K562 (cell line): ENCODE measurements at regions not wholly inside any gene's neighbourhood (a gene's known extent, or its start where the extent isn't known, plus 50 kb on each side); places are given as distances from the start of the nearest gene placed in this dataset.

Source experiments
- ATF1 ChIP-seq, 2 experiments: fragments of 450-650 bp in 1 of 2; IDR thresholded peaks; 2 replicates each; pipeline ENCODE4 v1.6.1; 2016; ENCODE audit warnings: missing compliant biosample characterization in 1 of 2, missing genetic modification characterization in 1 of 2
- BMI1 ChIP-seq: fragments of 150-350 bp; IDR thresholded peaks from 2 replicates; pipeline ENCODE4 v1.6.1; 2014; ENCODE audit warnings: low read length
- CBFA2T3 ChIP-seq: fragments of 450-650 bp; IDR thresholded peaks from 2 replicates; pipeline ENCODE4 v1.6.1; 2017
- FOXP1 ChIP-seq: sonication (generic); formaldehyde crosslinking; IDR thresholded peaks from 2 replicates; pipeline ENCODE4 v1.8.0; 2022; ENCODE audit warnings: mild to moderate bottlenecking, missing genetic modification reagents
- JUND ChIP-seq, 2 experiments: IDR thresholded peaks; 2 replicates in 1 of 2; 3 replicates in 1 of 2; pipeline ENCODE4 v1.6.1; 2011; ENCODE audit warnings: borderline replicate concordance in 2 of 2, low read depth in 2 of 2, low read length in 2 of 2, improper control_type of control experiment in 1 of 2, missing biosample characterization in 1 of 2, missing genetic modification characterization in 1 of 2, missing genetic modification reagents in 1 of 2
- NFXL1 ChIP-seq: fragments of 450-650 bp; formaldehyde crosslinking; IDR thresholded peaks from 2 replicates; pipeline ENCODE4 v1.4.0; 2021; ENCODE audit warnings: mild to moderate bottlenecking
- POLR2A ChIP-seq: fragments of 450-650 bp; conservative IDR thresholded peaks from 2 replicates; pipeline ENCODE4 v1.6.1; 2016
- U2AF1 ChIP-seq: fragments of 200-400 bp; formaldehyde crosslinking; optimal IDR thresholded peaks from 2 replicates; pipeline ENCODE3; 2017; ENCODE audit warnings: mild to moderate bottlenecking, low read depth, low read length, moderate library complexity
- TF ChIP-seq, protein P1 (sequence below), 3 experiments: IDR thresholded peaks in 2 of 3; conservative IDR thresholded peaks in 1 of 3; 2 replicates each; pipeline ENCODE4 v1.5.1; 2011 to 2012; ENCODE audit warnings: low read length in 3 of 3, mild to moderate bottlenecking in 3 of 3, control low read depth in 2 of 3, improper control_type of control experiment in 1 of 3, inconsistent platforms in 1 of 3, low read depth in 1 of 3, mixed read lengths in 1 of 3, moderate library complexity in 1 of 3; ENCODE audit not compliant: insufficient read depth in 2 of 3
- TF ChIP-seq, protein P2 (sequence below): fragments of 450-650 bp; formaldehyde crosslinking; IDR thresholded peaks from 2 replicates; pipeline ENCODE4 v1.4.0; 2022; ENCODE audit warnings: missing genetic modification characterization
- TF ChIP-seq, protein P3 (sequence below): fragments of 250-450 bp; sonication (Bioruptor Pico); IDR thresholded peaks from 2 replicates; pipeline ENCODE4 v1.4.0; 2020; ENCODE audit warnings: mild to moderate bottlenecking
- TF ChIP-seq, protein P4 (sequence below), 2 experiments: fragments of 450-650 bp; IDR thresholded peaks; 2 replicates each; pipeline ENCODE4 v1.6.1; 2016
- TF ChIP-seq, protein P5 (sequence below): sonication (generic); formaldehyde crosslinking; IDR thresholded peaks from 2 replicates; pipeline ENCODE4 v1.8.1; 2022; ENCODE audit warnings: missing genetic modification reagents

DNA sequence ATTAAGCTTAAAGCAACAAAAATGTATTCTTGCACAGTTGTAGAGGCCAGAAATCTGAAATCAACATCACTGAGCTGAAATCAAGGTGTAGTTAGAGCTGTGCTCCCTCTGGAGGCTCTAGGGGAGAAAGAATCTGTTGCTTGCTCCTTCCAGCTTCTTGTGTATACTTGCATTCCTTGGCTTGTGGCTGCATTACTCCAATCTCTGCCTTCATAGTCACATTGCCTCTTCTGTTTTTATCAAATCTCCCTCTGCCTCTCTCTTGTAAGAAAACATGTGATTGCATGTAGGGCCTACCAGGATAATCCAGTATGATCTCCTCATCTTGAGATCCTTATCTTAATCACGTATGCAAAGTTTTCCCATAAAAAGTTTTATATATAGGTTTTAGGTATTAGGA lies 487.9 kb upstream of the SGO1 start:
- TF ChIP-seq BMI1 (no peak), JUND (IDR thresholded peaks at IDR 0.05; ENCODE audit: borderline replicate concordance, low read depth, low read length) (no peak), JUND (tag; IDR thresholded peaks at IDR 0.05; ENCODE audit: borderline replicate concordance, low read depth, low read length) (no peak), ATF1 (CRISPR knock-in tag; IDR thresholded peaks at IDR 0.05) (no peak), ATF1 (tag; IDR thresholded peaks at IDR 0.05) (no peak), U2AF1 (no peak), FOXP1 (CRISPR knock-in tag) (no peak), CBFA2T3 (no peak), NFXL1 (CRISPR knock-in tag) (no peak), POLR2A (no peak)
- TF ChIP-seq, protein P1, sequence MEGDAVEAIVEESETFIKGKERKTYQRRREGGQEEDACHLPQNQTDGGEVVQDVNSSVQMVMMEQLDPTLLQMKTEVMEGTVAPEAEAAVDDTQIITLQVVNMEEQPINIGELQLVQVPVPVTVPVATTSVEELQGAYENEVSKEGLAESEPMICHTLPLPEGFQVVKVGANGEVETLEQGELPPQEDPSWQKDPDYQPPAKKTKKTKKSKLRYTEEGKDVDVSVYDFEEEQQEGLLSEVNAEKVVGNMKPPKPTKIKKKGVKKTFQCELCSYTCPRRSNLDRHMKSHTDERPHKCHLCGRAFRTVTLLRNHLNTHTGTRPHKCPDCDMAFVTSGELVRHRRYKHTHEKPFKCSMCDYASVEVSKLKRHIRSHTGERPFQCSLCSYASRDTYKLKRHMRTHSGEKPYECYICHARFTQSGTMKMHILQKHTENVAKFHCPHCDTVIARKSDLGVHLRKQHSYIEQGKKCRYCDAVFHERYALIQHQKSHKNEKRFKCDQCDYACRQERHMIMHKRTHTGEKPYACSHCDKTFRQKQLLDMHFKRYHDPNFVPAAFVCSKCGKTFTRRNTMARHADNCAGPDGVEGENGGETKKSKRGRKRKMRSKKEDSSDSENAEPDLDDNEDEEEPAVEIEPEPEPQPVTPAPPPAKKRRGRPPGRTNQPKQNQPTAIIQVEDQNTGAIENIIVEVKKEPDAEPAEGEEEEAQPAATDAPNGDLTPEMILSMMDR (IDR thresholded peaks at IDR 0.05 in 2 of 3, conservative IDR thresholded peaks at IDR 0.05 in 1 of 3; ENCODE audit: insufficient read depth in 2 of 3, low read depth in 1 of 3, low read length in 3 of 3) = no peak
- TF ChIP-seq, protein P2, sequence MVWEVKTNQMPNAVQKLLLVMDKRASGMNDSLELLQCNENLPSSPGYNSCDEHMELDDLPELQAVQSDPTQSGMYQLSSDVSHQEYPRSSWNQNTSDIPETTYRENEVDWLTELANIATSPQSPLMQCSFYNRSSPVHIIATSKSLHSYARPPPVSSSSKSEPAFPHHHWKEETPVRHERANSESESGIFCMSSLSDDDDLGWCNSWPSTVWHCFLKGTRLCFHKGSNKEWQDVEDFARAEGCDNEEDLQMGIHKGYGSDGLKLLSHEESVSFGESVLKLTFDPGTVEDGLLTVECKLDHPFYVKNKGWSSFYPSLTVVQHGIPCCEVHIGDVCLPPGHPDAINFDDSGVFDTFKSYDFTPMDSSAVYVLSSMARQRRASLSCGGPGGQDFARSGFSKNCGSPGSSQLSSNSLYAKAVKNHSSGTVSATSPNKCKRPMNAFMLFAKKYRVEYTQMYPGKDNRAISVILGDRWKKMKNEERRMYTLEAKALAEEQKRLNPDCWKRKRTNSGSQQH (CRISPR knock-in tag) = no peak
- TF ChIP-seq, protein P3, sequence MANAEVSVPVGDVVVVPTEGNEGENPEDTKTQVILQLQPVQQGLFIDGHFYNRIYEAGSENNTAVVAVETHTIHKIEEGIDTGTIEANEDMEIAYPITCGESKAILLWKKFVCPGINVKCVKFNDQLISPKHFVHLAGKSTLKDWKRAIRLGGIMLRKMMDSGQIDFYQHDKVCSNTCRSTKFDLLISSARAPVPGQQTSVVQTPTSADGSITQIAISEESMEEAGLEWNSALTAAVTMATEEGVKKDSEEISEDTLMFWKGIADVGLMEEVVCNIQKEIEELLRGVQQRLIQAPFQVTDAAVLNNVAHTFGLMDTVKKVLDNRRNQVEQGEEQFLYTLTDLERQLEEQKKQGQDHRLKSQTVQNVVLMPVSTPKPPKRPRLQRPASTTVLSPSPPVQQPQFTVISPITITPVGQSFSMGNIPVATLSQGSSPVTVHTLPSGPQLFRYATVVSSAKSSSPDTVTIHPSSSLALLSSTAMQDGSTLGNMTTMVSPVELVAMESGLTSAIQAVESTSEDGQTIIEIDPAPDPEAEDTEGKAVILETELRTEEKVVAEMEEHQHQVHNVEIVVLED = no peak
- TF ChIP-seq, protein P4, sequence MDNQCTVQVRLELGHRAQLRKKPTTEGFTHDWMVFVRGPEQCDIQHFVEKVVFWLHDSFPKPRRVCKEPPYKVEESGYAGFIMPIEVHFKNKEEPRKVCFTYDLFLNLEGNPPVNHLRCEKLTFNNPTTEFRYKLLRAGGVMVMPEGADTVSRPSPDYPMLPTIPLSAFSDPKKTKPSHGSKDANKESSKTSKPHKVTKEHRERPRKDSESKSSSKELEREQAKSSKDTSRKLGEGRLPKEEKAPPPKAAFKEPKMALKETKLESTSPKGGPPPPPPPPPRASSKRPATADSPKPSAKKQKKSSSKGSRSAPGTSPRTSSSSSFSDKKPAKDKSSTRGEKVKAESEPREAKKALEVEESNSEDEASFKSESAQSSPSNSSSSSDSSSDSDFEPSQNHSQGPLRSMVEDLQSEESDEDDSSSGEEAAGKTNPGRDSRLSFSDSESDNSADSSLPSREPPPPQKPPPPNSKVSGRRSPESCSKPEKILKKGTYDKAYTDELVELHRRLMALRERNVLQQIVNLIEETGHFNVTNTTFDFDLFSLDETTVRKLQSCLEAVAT (IDR thresholded peaks at IDR 0.05) = no peak
- TF ChIP-seq, protein P5, sequence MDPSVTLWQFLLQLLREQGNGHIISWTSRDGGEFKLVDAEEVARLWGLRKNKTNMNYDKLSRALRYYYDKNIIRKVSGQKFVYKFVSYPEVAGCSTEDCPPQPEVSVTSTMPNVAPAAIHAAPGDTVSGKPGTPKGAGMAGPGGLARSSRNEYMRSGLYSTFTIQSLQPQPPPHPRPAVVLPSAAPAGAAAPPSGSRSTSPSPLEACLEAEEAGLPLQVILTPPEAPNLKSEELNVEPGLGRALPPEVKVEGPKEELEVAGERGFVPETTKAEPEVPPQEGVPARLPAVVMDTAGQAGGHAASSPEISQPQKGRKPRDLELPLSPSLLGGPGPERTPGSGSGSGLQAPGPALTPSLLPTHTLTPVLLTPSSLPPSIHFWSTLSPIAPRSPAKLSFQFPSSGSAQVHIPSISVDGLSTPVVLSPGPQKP = no peak
